IPS-11a (cell line): ENCODE measurements at regions not wholly inside any gene's neighbourhood (a gene's known extent, or its start where the extent isn't known, plus 50 kb on each side); places are given as distances from the start of the nearest gene placed in this dataset.

ENCODE experiments used
- H3K4me3 ChIP-seq: one replicate; pipeline ENCODE4 v1.5.1; 2013; ENCODE audit warnings: low read depth, low read length, control low read depth

GRCh38 chr12:30874455-30875321, 51.9 kb upstream of the TSPAN11 start:
- no peak overlapping the region for H3K4me3 ChIP-seq

GRCh38 chr12:30870491-30871265, 55.9 kb upstream of the TSPAN11 start:
- no peak overlapping the region for H3K4me3 ChIP-seq

- no peak overlapping the region for H3K4me3 ChIP-seq
Measured at GRCh38 chr12:30867415-30867814, 59.1 kb upstream of the TSPAN11 start.

GRCh38 chr12:30866256-30866655, 60.3 kb upstream of the TSPAN11 start:
- no peak overlapping the region for H3K4me3 ChIP-seq

GRCh38 chr12:30863839-30864238, 62.7 kb upstream of the TSPAN11 start:
- no peak overlapping the region for H3K4me3 ChIP-seq

- no peak overlapping the region for H3K4me3 ChIP-seq
Measured at GRCh38 chr12:30862486-30862885, 64.1 kb upstream of the TSPAN11 start.

GRCh38 chr12:30859226-30859625, 67.3 kb upstream of the TSPAN11 start:
- H3K4me3 ChIP-seq, result no peak overlapping the region

- H3K4me3 ChIP-seq, result no peak overlapping the region
Measured at GRCh38 chr12:30858471-30858870, 68.1 kb upstream of the TSPAN11 start.

GRCh38 chr12:30853561-30854133, 72.9 kb upstream of the TSPAN11 start:
- no peak overlapping the region for H3K4me3 ChIP-seq

GRCh38 chr12:30850684-30851083, 75.9 kb upstream of the TSPAN11 start:
- no peak overlapping the region for H3K4me3 ChIP-seq

- H3K4me3 ChIP-seq, result no peak overlapping the region
Measured at GRCh38 chr12:30847259-30847658, 79.3 kb upstream of the TSPAN11 start.

- no peak overlapping the region for H3K4me3 ChIP-seq
Measured at GRCh38 chr12:30846776-30847175, 79.8 kb upstream of the TSPAN11 start.

- no peak overlapping the region for H3K4me3 ChIP-seq
Measured at GRCh38 chr12:30845676-30846075, 80.9 kb upstream of the TSPAN11 start.

- H3K4me3 ChIP-seq, result no peak overlapping the region
Measured at GRCh38 chr12:30843211-30843610, 83.3 kb upstream of the TSPAN11 start.

- H3K4me3 ChIP-seq, result no peak overlapping the region
Measured at GRCh38 chr12:30840715-30841114, 85.8 kb upstream of the TSPAN11 start.

GRCh38 chr12:30839643-30840220, 85.0 kb upstream of the CAPRIN2 start:
- no peak overlapping the region for H3K4me3 ChIP-seq

- H3K4me3 ChIP-seq, result no peak overlapping the region
Measured at GRCh38 chr12:30837595-30837994, 82.8 kb upstream of the CAPRIN2 start.

GRCh38 chr12:30836656-30837445, 82.1 kb upstream of the CAPRIN2 start:
- no peak overlapping the region for H3K4me3 ChIP-seq

- H3K4me3 ChIP-seq, result no peak overlapping the region
Measured at GRCh38 chr12:30835216-30835615, 80.5 kb upstream of the CAPRIN2 start.

- H3K4me3 ChIP-seq, result no peak overlapping the region
Measured at GRCh38 chr12:30830751-30831150, 76.0 kb upstream of the CAPRIN2 start.

GRCh38 chr12:30829876-30830275, 75.1 kb upstream of the CAPRIN2 start:
- H3K4me3 ChIP-seq, result no peak overlapping the region
